HG02981 (cell line): ENCODE measurements at regions not wholly inside any gene's neighbourhood (a gene's known extent, or its start where the extent isn't known, plus 50 kb on each side); places are given as distances from the start of the nearest gene placed in this dataset.
"Not testable (repeated sequence)": the region's sequence is repeated elsewhere in the genome, so short reads cannot be mapped to it uniquely, and the experiment has no call there.

Experiments
- ATAC-seq: cut with Tn5 transposase; IDR thresholded peaks from one replicate; pipeline ENCODE4 v1.9.1; 2021; ENCODE audit warnings: mild to moderate bottlenecking, moderate library complexity; ENCODE audit not compliant: unreplicated experiment

- ATAC-seq, result no peak
These were observed 108.0 kb upstream of the CIBAR2 start for GRCh38 chr16:85220125-85220839.

GRCh38 chr16:85220964-85221731 lies 108.9 kb upstream of the CIBAR2 start:
- ATAC-seq, result no peak

- ATAC-seq, result no peak
These were observed 109.5 kb upstream of the CIBAR2 start for GRCh38 chr16:85221771-85222154.

GRCh38 chr16:85222155-85222863 lies 110.0 kb upstream of the CIBAR2 start:
- no peak for ATAC-seq

- no peak for ATAC-seq
These were observed 113.0 kb upstream of the CIBAR2 start for GRCh38 chr16:85225257-85225656.

GRCh38 chr16:85225721-85226120 lies 113.4 kb upstream of the CIBAR2 start:
- ATAC-seq, result no peak

- ATAC-seq, result peak; percentile 74
These were observed 115.0 kb upstream of the CIBAR2 start for GRCh38 chr16:85227084-85227945.

GRCh38 chr16:85227946-85228862 lies 115.9 kb upstream of the CIBAR2 start:
- no peak for ATAC-seq

- no peak for ATAC-seq
These were observed 116.7 kb upstream of the CIBAR2 start for GRCh38 chr16:85228970-85229430.

GRCh38 chr16:85229869-85230462 lies 117.7 kb upstream of the CIBAR2 start:
- no peak for ATAC-seq

GRCh38 chr16:85230764-85231383 lies 118.6 kb upstream of the CIBAR2 start:
- not testable (repeated sequence) for ATAC-seq

- no peak for ATAC-seq
These were observed 119.7 kb upstream of the CIBAR2 start for GRCh38 chr16:85231959-85232358.

GRCh38 chr16:85232369-85233142 lies 120.3 kb upstream of the CIBAR2 start:
- ATAC-seq, result no peak

GRCh38 chr16:85233516-85233915 lies 121.2 kb upstream of the CIBAR2 start:
- ATAC-seq, result no peak

GRCh38 chr16:85234310-85235204 lies 122.3 kb upstream of the CIBAR2 start:
- ATAC-seq, result no peak

GRCh38 chr16:85235991-85236817 lies 123.9 kb upstream of the CIBAR2 start:
- ATAC-seq, result peak; percentile 56
